WTC11 (cell line): ENCODE measurements at regions not wholly inside any gene's neighbourhood (a gene's known extent, or its start where the extent isn't known, plus 50 kb on each side); places are given as distances from the start of the nearest gene placed in this dataset.

Source experiments
- ETV6 ChIP-seq: sonication (generic); formaldehyde crosslinking; IDR thresholded peaks from 2 replicates; pipeline ENCODE4 v1.8.1; 2022; ENCODE audit warnings: mild to moderate bottlenecking, missing genetic modification reagents
- FOXK1 ChIP-seq: sonication (generic); formaldehyde crosslinking; IDR thresholded peaks from 2 replicates; pipeline ENCODE4 v1.8.0; 2022; ENCODE audit warnings: mild to moderate bottlenecking, moderate library complexity, missing genetic modification reagents

DNA sequence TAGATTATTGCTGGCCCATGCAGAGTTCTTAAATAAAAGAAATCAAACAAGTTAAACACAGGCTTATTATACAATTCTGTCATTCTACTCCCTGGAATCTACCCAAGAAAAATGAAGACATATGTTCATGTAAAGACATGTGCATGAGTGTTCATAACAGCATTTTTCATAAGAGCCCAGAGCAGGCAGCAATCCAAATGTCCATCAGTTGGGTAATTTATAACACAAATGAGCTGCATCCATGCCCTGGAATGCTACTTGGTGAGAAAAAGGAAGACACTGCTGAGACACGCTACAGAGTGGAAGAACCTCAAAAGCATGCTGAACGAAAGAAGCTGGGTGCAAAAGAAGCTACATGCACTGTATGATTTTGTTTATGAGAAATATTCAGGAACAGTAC, 342.6 kb downstream of the TCERG1L start:
- TF ChIP-seq FOXK1 (CRISPR knock-in tag) = no peak
- TF ChIP-seq ETV6 (CRISPR knock-in tag) = no peak
